GM13976 (cell line): ENCODE measurements at regions not wholly inside any gene's neighbourhood (a gene's known extent, or its start where the extent isn't known, plus 50 kb on each side); places are given as distances from the start of the nearest gene placed in this dataset.
A peak's percentile ranks its signal among the peaks of the same experiment; 100 is the strongest.

Experiments used
- DNase-seq: peaks from one replicate; pipeline ENCODE4 v3.0.0; 2012; ENCODE audit warnings: low spot score
- CTCF ChIP-seq: IDR thresholded peaks from 2 replicates; pipeline ENCODE4 v1.5.1; 2012; ENCODE audit warnings: borderline replicate concordance, mild to moderate bottlenecking; ENCODE audit not compliant: insufficient read depth; ENCODE audit errors: extremely low read depth, missing control alignments, control extremely low read depth
- in situ Hi-C: fragments of 300-500 bp; cut with MboI; formaldehyde crosslinking; loops from one replicate; pipeline ENCODE4 v1.12.0; 2022; ENCODE audit warnings: low sequenced_read_pairs, mixed read lengths, inconsistent platforms; ENCODE audit not compliant: unreplicated experiment

DNA sequence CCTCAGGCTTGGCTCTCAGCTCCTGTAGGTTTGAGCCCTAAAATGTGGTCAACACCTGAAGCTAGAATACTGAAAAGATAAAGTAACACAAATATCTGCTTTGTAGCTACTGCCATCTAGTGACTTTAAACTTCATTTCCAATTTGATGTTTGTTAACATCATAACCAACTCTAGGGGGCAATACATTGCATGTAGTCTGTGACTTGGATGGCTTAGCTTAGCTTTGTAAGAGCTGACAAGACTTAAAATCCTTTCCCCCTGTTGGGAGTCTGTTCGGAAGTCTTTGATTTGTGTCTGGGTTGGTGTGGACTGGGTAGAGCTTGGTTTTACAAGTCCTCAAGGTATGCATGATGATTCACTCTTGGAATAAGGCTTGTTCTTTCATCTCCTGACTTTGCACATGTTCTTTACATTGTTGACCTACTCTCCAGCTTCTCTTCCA, 51.7 kb downstream of the SCN11A start:
- in situ Hi-C loops = no loop called here
- peak; percentile 66 for DNase-seq
- peak; percentile 72 for TF ChIP-seq CTCF

- in situ Hi-C loops = no loop called here
- DNase-seq = no peak
- no peak for TF ChIP-seq CTCF
These were observed 53.7 kb downstream of the SCN11A start for GRCh38 chr3:38998086-38998485.

- no peak for DNase-seq
- no peak for TF ChIP-seq CTCF
- in situ Hi-C loops = no loop called here
These were observed 55.6 kb downstream of the SCN11A start for GRCh38 chr3:38996193-38996592.

GRCh38 chr3:38994251-38994650, 57.5 kb downstream of the SCN11A start:
- in situ Hi-C loops = no loop called here
- DNase-seq = no peak
- no peak for TF ChIP-seq CTCF

- DNase-seq = no peak
- in situ Hi-C loops = no loop called here
- TF ChIP-seq CTCF = no peak
These were observed 59.5 kb downstream of the SCN11A start for GRCh38 chr3:38992117-38992760.

- no peak for TF ChIP-seq CTCF
- in situ Hi-C loops = no loop called here
- no peak for DNase-seq
These were observed 61.1 kb downstream of the SCN11A start for GRCh38 chr3:38990621-38991020.
